Liver (tissue), 3 donors: ENCODE measurements at regions not wholly inside any gene's neighbourhood (a gene's known extent, or its start where the extent isn't known, plus 50 kb on each side); places are given as distances from the start of the nearest gene placed in this dataset.

Experiments used
- FOXA2 ChIP-seq: IDR thresholded peaks from 2 replicates; pipeline ENCODE4 v1.6.1; 2016; ENCODE audit warnings: antibody characterized with exemption
- GABPA ChIP-seq, 2 donors: IDR thresholded peaks in 1 of 2; conservative IDR thresholded peaks in 1 of 2; 2 replicates each; pipeline ENCODE4 v1.6.1; 2016; ENCODE audit warnings: antibody characterized with exemption in 2 of 2, mild to moderate bottlenecking in 1 of 2, moderate library complexity in 1 of 2
- JUND ChIP-seq, 2 donors: IDR thresholded peaks; 2 replicates each; pipeline ENCODE4 v1.6.1; 2016; ENCODE audit warnings: antibody characterized with exemption in 2 of 2
- RAD21 ChIP-seq, 2 donors: IDR thresholded peaks; 2 replicates each; pipeline ENCODE4 v1.6.1; 2016; ENCODE audit warnings: antibody characterized with exemption in 2 of 2, mild to moderate bottlenecking in 2 of 2
- TAF1 ChIP-seq: conservative IDR thresholded peaks from 2 replicates; pipeline ENCODE4 v1.6.1; 2016; ENCODE audit warnings: antibody characterized with exemption, mild to moderate bottlenecking
- YY1 ChIP-seq: IDR thresholded peaks from 2 replicates; pipeline ENCODE4 v1.6.1; 2016; ENCODE audit warnings: antibody characterized with exemption, mild to moderate bottlenecking
- TF ChIP-seq, protein P1 (sequence below): fragments of 150-350 bp; IDR thresholded peaks from 2 replicates; pipeline ENCODE4 v1.5.1; 2017; ENCODE audit warnings: improper control_type of control experiment, low read depth, low read length; ENCODE audit not compliant: missing input control
- TF ChIP-seq, protein P2 (sequence below): IDR thresholded peaks from 2 replicates; pipeline ENCODE4 v1.6.1; 2016; ENCODE audit warnings: antibody characterized with exemption
- TF ChIP-seq, protein P3 (sequence below): IDR thresholded peaks from 2 replicates; pipeline ENCODE4 v1.6.1; 2016; ENCODE audit warnings: antibody characterized with exemption
- donor health status: healthy.
- donor health status: healthy.

DNA sequence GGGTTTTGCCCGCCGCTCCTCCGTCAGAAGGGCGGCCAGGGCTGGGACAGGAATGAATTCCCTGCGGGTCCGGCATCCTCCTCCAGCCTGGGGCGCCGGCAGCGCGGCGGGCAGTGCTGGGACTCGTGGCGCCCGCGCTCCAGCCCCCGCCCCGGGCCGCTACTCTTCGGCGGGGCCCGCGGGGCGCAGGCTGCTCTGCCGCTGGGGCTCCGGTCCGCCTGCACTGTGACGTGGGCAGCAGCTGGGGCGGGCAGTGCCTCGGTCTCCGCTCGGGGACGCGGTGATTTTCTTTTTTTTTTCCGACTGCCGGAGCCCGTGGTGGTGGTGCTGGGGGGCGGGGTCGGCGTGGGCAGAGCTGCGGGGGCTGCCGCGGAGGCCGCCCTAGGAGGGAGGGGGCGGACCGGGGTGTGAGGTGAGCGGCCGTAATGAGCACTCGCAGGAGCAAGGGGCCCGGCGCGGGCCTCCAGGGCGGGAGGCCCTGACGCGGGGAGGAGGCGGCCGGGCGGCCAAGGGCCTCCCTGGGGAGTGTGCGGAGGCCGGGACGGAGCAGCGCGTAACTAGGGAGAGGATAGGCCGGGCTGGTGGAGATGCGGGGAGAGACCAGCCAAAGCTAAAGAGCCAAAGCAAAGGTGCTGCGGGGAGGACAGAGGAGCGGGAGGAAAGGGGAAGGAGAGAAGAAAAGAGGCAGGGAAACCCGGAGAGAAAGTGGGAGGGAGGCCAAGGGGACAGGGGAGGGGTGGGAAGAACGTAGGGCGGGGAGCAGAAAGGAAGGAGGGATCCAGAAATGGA, 73.3 kb upstream of the ZBED5 start:
- TF ChIP-seq, protein P1, sequence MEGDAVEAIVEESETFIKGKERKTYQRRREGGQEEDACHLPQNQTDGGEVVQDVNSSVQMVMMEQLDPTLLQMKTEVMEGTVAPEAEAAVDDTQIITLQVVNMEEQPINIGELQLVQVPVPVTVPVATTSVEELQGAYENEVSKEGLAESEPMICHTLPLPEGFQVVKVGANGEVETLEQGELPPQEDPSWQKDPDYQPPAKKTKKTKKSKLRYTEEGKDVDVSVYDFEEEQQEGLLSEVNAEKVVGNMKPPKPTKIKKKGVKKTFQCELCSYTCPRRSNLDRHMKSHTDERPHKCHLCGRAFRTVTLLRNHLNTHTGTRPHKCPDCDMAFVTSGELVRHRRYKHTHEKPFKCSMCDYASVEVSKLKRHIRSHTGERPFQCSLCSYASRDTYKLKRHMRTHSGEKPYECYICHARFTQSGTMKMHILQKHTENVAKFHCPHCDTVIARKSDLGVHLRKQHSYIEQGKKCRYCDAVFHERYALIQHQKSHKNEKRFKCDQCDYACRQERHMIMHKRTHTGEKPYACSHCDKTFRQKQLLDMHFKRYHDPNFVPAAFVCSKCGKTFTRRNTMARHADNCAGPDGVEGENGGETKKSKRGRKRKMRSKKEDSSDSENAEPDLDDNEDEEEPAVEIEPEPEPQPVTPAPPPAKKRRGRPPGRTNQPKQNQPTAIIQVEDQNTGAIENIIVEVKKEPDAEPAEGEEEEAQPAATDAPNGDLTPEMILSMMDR = no peak
- no peak for TF ChIP-seq JUND (IDR thresholded peaks at IDR 0.05)
- no peak for TF ChIP-seq TAF1
- TF ChIP-seq, protein P2, sequence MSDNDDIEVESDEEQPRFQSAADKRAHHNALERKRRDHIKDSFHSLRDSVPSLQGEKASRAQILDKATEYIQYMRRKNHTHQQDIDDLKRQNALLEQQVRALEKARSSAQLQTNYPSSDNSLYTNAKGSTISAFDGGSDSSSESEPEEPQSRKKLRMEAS = no peak
- no peak for TF ChIP-seq FOXA2
- TF ChIP-seq YY1 = no peak
- TF ChIP-seq GABPA (IDR thresholded peaks at IDR 0.05 in 1 of 2, conservative IDR thresholded peaks at IDR 0.05 in 1 of 2) = no peak
- TF ChIP-seq, protein P3, sequence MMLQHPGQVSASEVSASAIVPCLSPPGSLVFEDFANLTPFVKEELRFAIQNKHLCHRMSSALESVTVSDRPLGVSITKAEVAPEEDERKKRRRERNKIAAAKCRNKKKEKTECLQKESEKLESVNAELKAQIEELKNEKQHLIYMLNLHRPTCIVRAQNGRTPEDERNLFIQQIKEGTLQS = no peak
- peak in 1 of 2 donors; percentile 6 for TF ChIP-seq RAD21 (IDR thresholded peaks at IDR 0.05)
